ENCODE measurements at regions not wholly inside any gene's neighbourhood (a gene's known extent, or its start where the extent isn't known, plus 50 kb on each side); places are given as distances from the start of the nearest gene placed in this dataset.

DNA sequence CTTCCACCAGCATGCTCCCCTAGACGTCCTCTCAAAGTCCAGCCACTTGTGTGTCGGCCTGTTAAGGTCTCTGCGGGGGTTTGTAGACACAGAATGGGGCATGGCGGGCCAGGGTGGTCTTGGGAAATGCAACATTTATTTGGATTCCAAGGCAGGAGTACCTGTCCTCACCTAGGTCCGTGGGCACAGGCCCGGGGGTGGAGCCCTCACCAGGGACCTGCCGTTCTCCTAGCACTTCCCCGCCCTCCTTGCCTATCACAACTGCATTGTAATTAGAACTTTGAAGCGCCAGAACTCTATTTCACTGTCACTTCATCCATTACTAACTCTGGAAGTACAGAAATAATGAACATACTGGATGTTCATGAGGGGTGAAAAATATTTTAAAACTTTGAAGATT is 268.3 kb upstream of the ACTBL2 start:
- TF ChIP-seq, protein P1, sequence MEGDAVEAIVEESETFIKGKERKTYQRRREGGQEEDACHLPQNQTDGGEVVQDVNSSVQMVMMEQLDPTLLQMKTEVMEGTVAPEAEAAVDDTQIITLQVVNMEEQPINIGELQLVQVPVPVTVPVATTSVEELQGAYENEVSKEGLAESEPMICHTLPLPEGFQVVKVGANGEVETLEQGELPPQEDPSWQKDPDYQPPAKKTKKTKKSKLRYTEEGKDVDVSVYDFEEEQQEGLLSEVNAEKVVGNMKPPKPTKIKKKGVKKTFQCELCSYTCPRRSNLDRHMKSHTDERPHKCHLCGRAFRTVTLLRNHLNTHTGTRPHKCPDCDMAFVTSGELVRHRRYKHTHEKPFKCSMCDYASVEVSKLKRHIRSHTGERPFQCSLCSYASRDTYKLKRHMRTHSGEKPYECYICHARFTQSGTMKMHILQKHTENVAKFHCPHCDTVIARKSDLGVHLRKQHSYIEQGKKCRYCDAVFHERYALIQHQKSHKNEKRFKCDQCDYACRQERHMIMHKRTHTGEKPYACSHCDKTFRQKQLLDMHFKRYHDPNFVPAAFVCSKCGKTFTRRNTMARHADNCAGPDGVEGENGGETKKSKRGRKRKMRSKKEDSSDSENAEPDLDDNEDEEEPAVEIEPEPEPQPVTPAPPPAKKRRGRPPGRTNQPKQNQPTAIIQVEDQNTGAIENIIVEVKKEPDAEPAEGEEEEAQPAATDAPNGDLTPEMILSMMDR (IDR thresholded peaks at IDR 0.05; ENCODE audit: borderline replicate concordance, extremely low read depth, low read length, poor library complexity, severe bottlenecking), result no peak
- no peak for TF ChIP-seq EZH2 (IDR thresholded peaks at IDR 0.05; ENCODE audit: borderline replicate concordance, low read depth, low read length, severe bottlenecking)
